Sigmoid colon (tissue), 4 donors: ENCODE measurements at regions not wholly inside any gene's neighbourhood (a gene's known extent, or its start where the extent isn't known, plus 50 kb on each side); places are given as distances from the start of the nearest gene placed in this dataset.

ENCODE experiments used
- EP300 ChIP-seq, 4 donors: sonication (generic); formaldehyde crosslinking; IDR thresholded peaks; one replicate each; pipeline ENCODE4 v1.6.1; 2017; ENCODE audit warnings: antibody characterized with exemption in 4 of 4
- POLR2AphosphoS5 ChIP-seq, 4 donors: sonication (generic); formaldehyde crosslinking; IDR thresholded peaks; one replicate each; pipeline ENCODE4 v1.6.1; 2017; ENCODE audit warnings: antibody characterized with exemption in 4 of 4
- TF ChIP-seq, protein P1 (sequence below), 4 experiments: fragments of 450-650 bp in 3 of 4; fragments of 200-600 bp in 1 of 4; IDR thresholded peaks; one replicate each; pipeline ENCODE4 v1.5.1; 2016 to 2019; ENCODE audit warnings: antibody characterized with exemption in 4 of 4, mild to moderate bottlenecking in 3 of 4, moderate library complexity in 2 of 4

- TF ChIP-seq, protein P1, sequence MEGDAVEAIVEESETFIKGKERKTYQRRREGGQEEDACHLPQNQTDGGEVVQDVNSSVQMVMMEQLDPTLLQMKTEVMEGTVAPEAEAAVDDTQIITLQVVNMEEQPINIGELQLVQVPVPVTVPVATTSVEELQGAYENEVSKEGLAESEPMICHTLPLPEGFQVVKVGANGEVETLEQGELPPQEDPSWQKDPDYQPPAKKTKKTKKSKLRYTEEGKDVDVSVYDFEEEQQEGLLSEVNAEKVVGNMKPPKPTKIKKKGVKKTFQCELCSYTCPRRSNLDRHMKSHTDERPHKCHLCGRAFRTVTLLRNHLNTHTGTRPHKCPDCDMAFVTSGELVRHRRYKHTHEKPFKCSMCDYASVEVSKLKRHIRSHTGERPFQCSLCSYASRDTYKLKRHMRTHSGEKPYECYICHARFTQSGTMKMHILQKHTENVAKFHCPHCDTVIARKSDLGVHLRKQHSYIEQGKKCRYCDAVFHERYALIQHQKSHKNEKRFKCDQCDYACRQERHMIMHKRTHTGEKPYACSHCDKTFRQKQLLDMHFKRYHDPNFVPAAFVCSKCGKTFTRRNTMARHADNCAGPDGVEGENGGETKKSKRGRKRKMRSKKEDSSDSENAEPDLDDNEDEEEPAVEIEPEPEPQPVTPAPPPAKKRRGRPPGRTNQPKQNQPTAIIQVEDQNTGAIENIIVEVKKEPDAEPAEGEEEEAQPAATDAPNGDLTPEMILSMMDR (IDR thresholded peaks at IDR 0.05): no peak
- TF ChIP-seq EP300 (IDR thresholded peaks at IDR 0.05) (no peak), POLR2AphosphoS5 (IDR thresholded peaks at IDR 0.05) (no peak)
These were observed 132.8 kb downstream of the TUSC7 start for GRCh38 chr3:116842254-116842957.
